C4-2B (cell line): ENCODE measurements at regions not wholly inside any gene's neighbourhood (a gene's known extent, or its start where the extent isn't known, plus 50 kb on each side); places are given as distances from the start of the nearest gene placed in this dataset.

ENCODE experiments used
- H3K27ac ChIP-seq: fragments of 450-650 bp; 2 replicates; pipeline ENCODE4 v1.5.1; 2017
- ZFX ChIP-seq: fragments of 450-650 bp; IDR thresholded peaks from 2 replicates; pipeline ENCODE4 v1.6.1; 2017
- TF ChIP-seq, protein P1 (sequence below): fragments of 450-650 bp; conservative IDR thresholded peaks from 2 replicates; pipeline ENCODE4 v1.5.1; 2017; ENCODE audit warnings: mild to moderate bottlenecking

DNA sequence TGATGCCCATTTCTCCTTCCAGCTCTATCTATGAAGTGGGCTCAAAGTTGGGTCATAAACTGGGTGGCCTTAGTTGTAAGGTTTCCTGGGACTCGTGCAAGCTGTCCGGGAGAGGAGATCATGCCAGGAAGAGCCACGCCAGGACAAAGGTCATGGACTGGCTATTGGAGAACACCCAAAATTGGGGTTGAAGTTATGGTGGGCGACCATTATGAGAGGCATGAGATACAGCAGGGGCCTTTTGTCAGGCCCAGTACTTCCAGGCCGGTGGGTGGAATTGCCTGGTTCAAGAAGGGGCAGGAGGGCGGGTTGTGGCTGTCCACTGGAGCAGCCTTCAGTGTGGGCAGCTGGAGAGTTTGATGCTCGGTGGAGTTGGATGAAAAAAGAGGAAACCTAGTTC lies 225.1 kb upstream of the SSTR4 start:
- TF ChIP-seq, protein P1, sequence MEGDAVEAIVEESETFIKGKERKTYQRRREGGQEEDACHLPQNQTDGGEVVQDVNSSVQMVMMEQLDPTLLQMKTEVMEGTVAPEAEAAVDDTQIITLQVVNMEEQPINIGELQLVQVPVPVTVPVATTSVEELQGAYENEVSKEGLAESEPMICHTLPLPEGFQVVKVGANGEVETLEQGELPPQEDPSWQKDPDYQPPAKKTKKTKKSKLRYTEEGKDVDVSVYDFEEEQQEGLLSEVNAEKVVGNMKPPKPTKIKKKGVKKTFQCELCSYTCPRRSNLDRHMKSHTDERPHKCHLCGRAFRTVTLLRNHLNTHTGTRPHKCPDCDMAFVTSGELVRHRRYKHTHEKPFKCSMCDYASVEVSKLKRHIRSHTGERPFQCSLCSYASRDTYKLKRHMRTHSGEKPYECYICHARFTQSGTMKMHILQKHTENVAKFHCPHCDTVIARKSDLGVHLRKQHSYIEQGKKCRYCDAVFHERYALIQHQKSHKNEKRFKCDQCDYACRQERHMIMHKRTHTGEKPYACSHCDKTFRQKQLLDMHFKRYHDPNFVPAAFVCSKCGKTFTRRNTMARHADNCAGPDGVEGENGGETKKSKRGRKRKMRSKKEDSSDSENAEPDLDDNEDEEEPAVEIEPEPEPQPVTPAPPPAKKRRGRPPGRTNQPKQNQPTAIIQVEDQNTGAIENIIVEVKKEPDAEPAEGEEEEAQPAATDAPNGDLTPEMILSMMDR = no peak
- no peak for TF ChIP-seq ZFX
- peak overlapping the region; percentile 67 for H3K27ac ChIP-seq

GRCh38 chr20:22810626-22811569 lies 224.2 kb upstream of the SSTR4 start:
- H3K27ac ChIP-seq = peak overlapping the region; percentile 67
- TF ChIP-seq, protein P1 = no peak
- TF ChIP-seq ZFX = no peak

DNA sequence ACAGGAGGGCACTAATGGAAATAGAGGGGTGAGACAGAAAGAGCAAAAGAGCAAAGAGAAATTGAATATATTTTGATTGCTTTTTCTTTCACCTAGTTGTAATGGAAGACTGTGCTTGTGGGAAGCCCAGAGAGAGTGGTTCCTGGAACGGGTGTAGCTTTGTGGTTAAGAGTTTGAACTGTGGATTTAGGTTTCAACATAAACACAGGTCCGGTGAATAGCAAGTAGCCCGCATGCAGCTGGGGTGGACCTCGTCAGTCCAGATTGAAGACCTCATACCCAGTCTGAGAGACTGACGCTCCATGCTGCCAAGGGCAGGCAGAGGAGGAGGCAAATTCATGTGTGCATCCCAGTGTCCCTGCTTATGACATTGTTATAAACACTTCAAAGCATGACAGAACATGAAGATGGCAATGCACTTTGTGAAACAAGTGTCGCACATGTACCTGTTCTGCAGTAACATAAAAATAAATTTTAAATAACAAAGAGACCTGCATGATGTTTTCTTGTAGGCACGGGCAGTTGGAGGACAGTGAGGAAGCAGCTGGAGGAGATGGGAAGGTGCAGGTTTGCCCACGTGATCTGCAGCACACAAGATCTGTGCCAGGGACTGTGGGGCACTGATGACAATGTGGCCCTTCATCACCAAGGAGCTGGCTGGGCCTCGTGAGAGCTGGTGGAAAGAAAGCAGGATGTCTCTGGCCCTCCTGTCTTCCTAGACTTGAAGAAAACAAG lies 220.5 kb upstream of the SSTR4 start:
- H3K27ac ChIP-seq = no peak overlapping the region
- no peak for TF ChIP-seq ZFX
- TF ChIP-seq, protein P1 = no peak

GRCh38 chr20:22815206-22815551 lies 219.9 kb upstream of the SSTR4 start:
- H3K27ac ChIP-seq = no peak overlapping the region
- TF ChIP-seq ZFX = no peak
- TF ChIP-seq, protein P1 = no peak

- TF ChIP-seq ZFX = no peak
- TF ChIP-seq, protein P1 = no peak; the same call in 1 of the 2 replicates
- H3K27ac ChIP-seq = no peak overlapping the region
Measured at GRCh38 chr20:22815603-22816315, 219.4 kb upstream of the SSTR4 start.

- TF ChIP-seq ZFX = no peak
- TF ChIP-seq, protein P1 = no peak
- no peak overlapping the region for H3K27ac ChIP-seq
Measured at GRCh38 chr20:22818636-22819035, 216.5 kb upstream of the SSTR4 start.
